Left colon (tissue), 2 donors: ENCODE measurements at regions not wholly inside any gene's neighbourhood (a gene's known extent, or its start where the extent isn't known, plus 50 kb on each side); places are given as distances from the start of the nearest gene placed in this dataset.

Experiments used
- ATAC-seq: fragments of 200-7000 bp; cut with Tn5 transposase; one replicate; pipeline ENCODE4 v1.9.1; 2020; ENCODE audit warnings: mild to moderate bottlenecking, moderate library complexity
- DNase-seq, 2 donors: peaks; one replicate each; pipeline ENCODE4 v3.0.0-alpha.2; 2020
- intact Hi-C, 2 donors: fragments of 100-400 bp; cut with DNase I in 1 of 2; cut with micrococcal nuclease in 1 of 2; formaldehyde crosslinking; loops; one replicate each; pipeline versions ENCODE4 v1.11.2 to v1.14.0; 2022; cut with DNase I, micrococcal nuclease
- donor health status: DM: no; HTN: no; CAD: no.
- donor health status: DM: yes; HTN: yes; CAD: no.

DNA sequence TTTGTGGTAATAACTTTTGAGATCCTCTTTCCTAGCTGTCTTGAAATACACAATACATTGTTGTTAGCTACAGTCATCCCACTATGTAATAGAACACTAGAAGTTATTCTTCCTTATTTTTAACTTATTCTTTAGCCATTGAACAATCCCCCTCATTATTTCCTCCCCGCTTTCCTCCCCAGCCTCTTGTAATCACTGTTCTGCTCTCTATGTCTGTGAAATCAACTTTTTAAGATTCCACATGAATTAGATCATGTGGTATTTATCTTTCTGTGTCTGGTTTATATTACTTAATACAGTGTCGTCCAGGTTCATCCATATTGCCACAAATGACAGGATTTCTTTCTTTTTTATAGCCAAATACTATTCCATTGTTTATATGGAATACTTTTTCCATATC is 72.9 kb downstream of the SLC10A2 start:
- ATAC-seq: no peak
- DNase-seq: no peak
- intact Hi-C loops: no loop called here

DNA sequence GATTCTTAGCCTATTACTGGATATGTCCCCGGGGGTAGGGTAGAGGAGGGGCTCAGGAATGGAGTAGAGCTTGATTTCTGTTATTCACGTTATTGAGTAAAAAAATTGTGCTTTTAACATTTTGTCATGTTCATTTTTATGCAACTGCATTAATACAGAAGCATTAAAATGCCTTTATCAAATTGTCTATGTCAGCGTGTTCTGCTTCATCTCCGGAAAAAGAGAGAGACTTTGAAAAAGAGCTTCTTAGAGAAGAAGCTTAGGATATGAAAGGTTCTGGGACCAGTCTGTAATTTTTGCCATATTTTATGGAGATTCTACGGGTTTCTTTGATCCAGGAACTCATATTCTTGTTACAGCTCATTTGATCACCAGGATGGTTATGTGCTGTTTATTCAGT is 82.0 kb downstream of the SLC10A2 start:
- ATAC-seq: no peak
- intact Hi-C loops: no loop called here
- no peak for DNase-seq

DNA sequence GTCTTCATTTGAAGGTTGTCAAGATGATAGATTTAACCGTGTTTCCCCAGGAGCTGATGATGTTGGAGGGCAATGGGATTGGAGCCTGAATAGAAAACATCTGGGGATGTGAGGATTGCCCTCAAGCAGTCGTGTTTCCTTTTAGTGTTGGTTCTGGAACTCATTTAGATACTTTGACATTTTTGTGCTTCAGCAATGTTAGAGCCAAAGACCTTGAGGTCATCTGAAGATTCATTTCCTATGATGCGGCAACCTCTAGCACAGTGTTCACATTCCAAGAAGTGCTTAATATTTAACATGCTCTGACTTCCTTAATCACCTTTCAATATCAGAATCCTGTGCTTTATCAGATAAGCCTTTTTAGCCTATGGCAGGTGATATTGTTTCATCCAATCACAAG is 82.7 kb downstream of the SLC10A2 start:
- intact Hi-C loops: no loop called here
- no peak for ATAC-seq
- no peak for DNase-seq

DNA sequence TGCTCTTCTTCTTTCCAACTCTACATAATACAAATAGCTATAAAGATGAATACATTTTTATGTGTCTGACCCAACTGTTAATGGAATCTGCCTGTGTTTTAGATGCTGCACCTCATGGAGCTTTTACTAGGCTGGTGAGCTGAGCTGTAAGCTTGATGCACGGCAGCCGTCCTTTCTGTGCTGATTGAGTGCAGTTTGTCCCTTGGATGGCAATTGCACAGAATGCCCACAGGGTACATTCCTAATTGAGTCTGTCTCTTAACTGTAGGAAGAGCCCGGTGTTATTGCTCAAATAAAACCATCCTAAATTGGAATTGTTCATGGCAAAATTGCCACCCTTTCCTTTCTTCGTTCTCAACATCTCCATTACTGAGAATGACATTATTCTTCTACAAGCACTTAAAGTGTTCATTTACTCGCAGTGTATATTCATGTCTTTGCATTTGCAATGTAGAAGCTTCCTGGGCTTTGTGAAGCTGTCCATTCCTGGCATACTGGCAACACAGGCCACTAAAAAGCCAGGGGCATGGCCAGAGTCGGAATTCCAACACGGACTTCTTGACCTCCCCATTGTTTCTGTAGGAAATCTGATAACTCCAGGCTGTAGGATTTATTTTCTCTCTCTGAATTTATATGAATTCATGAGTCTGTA is 85.8 kb downstream of the SLC10A2 start:
- intact Hi-C loops: no loop called here
- DNase-seq: no peak
- no peak for ATAC-seq

DNA sequence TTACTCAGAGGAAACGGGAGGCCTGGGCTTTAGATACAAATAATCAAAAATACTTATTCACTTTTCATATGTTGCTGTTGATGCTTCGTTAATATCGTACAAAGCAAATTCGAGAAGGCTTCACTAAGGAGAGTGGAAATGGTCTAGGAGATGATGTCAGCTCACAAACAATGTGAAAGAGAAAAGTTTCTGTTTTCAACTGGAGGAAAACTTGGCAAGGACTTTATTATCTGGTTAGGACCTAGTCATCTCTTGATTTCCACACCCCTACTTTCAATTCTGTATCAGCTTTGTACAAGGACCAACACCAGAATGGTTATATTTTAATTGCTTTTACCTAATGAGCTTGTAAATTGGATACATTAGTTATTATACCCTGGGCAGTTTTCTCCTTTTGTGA is 88.0 kb downstream of the SLC10A2 start:
- no peak for DNase-seq
- intact Hi-C loops: no loop called here
- ATAC-seq: no peak

DNA sequence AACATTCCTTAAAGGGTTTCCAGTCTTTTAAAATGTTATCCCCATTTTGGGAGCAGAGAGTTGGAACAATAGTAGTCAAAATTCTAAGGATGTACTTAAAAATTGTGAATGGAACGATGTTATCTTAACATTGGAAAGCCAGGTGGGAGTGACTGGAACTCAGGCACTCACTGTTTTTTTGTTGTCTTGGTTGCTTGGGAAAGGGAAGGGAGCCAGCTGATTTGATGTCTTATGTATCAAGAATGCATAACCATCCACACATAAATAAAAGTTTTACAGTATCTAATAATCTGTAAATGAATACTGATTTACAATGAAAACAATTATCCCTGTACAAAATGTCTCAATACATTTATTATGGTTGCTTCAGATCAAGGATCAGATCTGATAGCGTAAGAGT is 88.7 kb downstream of the SLC10A2 start:
- intact Hi-C loops: no loop called here
- ATAC-seq (no peak), DNase-seq (no peak)

DNA sequence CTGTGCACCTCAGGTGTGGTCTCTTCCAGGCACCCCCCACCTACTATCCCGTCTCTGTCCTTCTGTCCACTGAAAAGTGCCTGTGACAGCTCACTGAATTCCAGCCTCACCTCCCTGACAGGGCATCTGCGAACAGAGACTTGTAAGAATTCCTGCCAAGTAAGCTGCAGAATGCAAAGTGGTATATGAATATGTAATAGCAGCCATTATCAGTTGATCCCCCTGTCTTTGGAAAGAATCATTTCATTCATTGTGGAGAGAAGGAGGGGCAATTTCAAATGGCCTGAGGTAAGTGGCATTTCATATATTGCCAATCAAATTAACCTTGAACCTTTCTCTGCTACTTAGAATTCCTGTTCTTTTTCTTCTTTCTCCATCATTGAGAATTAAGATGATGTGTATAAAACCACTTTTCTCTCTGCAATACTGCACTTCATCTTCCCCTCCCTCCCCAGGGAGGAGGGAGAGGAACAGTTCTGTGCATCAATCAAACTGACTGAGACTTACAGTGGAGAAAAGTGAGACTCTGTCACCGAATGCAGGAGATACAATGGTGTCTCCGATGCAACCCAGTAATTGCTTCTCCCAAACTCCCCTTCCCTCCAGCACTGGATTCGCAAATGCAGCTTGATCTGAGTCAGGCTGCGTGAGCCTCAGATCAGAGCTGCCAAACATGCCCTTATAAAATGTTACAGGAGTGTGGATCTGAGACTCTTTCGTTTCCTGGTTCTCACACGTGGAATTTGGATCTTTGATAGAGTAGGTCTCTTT is 91.7 kb downstream of the SLC10A2 start:
- no peak for ATAC-seq
- intact Hi-C loops: no loop called here
- no peak for DNase-seq

DNA sequence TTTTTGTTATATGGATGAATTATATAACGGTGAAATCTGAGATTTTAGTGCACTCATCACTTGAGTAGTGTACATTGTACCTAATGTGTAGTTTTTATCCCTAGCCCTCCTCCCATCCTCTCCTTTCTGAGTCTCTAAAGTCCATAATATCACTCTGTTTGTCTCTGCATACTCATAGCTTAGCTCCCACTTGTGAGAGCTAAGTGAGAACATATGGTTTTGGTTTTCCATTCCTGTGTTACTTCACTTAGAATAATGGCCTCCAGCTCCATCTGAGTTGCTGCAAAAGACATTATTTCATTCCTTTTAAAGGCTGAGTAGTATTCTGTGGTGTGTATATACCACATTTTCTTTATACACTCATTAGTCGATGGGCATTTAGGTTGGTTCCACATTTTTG is 94.0 kb downstream of the SLC10A2 start:
- ATAC-seq: no peak
- intact Hi-C loops: no loop called here
- no peak for DNase-seq

DNA sequence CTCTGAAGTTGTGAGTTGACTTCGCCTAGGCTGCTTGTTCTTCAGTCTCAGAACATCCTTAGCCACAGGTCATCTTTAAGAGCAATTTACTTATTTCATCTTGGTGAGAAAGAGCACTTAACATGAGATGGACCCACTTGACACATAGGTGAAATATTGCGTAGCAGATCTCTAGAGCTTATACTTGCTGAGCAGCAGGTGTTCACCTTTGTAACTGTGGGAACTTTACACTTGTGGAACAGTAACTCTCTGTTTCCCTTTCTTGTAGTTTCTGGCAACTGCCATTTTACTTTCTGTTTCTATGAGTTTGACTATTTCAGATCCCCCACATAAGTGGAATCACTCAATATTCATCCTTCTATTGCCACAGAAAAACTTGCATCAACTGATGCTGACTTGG is 95.7 kb downstream of the SLC10A2 start:
- no peak for ATAC-seq
- no peak for DNase-seq
- intact Hi-C loops: no loop called here

DNA sequence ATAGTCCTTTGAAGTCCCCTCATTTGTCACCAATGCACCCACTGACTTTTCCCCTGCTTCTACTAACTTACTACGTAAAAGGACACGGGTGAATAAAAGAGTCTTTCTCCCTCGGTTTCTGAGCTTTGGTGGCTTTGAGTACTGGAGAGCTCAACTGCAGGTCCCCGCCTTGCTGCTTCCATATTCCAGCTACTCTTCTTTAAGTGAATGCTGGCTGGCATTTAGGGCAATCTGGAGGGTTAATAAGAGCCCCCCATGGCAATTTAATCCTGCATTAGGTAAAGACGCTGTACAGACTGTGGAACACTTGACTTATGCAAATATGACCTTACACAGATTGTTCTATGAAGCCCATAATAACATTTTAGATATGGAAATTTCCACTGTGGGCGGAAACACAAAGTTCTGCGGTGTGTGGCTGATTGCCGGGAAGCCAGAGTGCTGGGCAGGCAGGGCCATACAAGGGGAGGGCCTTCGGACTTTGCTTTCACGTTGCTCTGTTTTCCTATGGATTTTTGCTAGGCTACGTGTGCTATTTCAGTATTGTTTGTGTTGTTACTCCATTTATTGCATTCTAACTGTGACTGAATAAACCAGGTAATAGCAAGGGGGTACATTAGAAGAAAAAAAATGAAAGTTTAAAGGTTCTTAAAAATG is 97.5 kb downstream of the SLC10A2 start:
- ATAC-seq: no peak
- intact Hi-C loops: no loop called here
- no peak for DNase-seq

DNA sequence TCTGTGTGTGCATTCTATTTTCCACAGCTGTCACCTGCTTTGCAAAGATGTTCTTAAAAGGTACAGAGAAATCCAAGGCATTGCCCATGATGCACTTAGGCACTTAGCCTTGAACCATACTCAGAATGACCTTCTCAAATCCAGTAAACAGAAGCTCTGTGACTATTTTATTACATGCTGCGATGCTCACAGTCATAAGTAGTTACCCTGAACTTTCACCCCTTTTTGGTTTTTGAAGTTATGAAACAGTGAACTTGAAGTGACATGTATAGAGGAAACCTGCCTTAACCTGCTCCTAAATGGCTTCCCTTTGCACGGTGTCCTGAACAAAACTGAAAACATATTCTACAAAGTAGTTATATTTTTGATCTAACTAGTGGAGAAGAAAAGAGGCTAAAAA is 100.4 kb downstream of the SLC10A2 start:
- DNase-seq (no peak), ATAC-seq (no peak)

DNA sequence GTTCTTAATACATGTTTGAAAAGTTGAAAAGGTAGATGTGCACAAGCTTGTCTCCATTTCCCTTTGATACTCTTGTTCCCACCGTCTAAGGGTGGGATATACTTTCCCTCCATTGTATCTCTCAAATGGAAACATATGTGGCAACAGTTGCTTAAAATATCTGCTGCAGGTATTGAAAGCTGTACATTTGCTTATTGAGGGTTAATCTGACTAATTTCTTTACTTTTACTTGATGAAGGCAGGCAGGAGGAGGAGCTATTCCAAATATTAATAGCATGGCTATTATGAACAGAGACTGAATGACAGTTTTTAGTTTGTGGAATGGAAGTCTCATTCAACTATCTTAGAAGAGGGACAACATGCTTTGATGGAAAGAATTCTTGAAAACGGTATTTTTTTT is 103.8 kb downstream of the SLC10A2 start:
- intact Hi-C loops: no loop called here
- DNase-seq (no peak), ATAC-seq (no peak)

More for the DNA sequence above, 100.4 kb downstream of the SLC10A2 start:
- intact Hi-C loops: no loop called here

DNA sequence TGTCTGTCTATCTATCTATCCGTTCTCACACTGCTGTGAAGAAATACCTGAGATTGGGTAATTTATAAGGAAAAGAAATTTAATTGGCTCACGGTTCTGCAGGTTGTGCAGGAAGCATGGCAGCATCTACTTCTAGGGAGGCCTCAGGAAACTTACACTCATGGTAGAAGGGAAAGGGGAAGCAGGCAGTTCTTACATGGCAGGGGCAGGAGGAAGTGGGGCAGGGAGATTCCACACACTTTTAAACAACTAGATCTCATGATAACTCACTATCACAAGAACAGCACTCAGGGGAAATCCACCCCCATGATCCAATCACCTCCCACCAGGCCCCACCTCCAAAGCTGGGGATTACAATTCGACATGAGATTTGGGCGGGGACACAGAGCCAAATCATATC is 105.3 kb downstream of the SLC10A2 start:
- intact Hi-C loops: no loop called here
- DNase-seq: no peak
- no peak for ATAC-seq

DNA sequence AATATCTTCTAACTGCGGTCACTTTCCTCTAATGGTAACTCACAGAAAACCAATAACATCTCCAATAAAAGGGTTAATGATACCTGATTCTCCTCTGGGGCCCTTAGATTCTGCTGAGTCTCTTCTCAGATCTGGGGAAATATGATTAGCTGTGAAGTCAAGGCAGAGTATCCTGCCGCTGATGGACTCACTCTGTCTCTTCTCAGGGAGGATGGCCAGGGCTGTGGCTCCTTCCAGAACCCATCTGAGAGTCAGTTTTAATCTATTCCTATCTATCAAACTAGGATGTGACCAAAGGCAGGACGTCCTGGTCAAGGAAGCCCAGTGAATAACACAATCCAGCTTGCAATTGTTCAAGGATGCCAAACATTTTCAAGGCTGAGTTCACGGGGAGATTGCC is 109.8 kb downstream of the SLC10A2 start:
- intact Hi-C loops: no loop called here
- DNase-seq: no peak
- ATAC-seq: no peak

DNA sequence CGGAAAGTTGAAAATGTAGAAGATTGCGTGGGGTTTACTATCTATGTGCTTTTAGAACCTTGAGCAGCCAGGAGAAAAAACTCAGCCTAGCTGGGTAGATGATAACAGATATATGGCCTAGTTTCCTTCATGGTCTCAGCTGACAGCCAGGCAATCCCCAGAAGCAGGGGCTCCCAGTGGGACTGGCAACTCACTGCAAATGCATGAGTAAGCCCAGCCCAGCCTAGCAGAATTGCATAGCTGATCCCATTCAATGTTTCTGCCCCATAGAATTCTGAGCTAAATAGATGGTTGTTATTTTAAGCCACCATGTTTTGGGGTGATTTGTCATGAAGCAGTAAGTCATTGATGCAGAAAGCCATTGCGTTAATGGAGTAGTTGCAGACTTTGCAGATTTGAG is 108.5 kb downstream of the ERCC5 start:
- no peak for DNase-seq
- no peak for ATAC-seq
- intact Hi-C loops: no loop called here

DNA sequence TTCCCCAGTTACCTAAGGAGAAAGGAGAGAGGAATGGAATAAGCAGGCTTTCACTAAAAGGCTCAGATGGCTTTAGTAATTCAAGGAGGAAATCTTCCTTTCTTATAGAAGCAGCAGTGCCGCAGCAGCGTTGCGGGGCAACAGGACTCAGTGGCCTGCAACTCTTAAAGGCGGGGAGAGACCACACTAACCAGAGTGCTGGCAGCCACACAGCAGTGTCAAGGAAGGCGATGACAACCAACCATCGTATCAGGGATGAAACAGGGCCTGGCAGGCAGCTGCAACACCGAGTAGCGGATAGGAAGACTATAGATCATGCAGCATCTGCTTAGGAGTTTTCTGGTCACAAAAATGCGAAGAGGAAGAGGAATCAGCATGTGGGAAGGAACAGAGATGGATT is 106.0 kb downstream of the ERCC5 start:
- intact Hi-C loops: no loop called here
- ATAC-seq (no peak), DNase-seq (no peak)

DNA sequence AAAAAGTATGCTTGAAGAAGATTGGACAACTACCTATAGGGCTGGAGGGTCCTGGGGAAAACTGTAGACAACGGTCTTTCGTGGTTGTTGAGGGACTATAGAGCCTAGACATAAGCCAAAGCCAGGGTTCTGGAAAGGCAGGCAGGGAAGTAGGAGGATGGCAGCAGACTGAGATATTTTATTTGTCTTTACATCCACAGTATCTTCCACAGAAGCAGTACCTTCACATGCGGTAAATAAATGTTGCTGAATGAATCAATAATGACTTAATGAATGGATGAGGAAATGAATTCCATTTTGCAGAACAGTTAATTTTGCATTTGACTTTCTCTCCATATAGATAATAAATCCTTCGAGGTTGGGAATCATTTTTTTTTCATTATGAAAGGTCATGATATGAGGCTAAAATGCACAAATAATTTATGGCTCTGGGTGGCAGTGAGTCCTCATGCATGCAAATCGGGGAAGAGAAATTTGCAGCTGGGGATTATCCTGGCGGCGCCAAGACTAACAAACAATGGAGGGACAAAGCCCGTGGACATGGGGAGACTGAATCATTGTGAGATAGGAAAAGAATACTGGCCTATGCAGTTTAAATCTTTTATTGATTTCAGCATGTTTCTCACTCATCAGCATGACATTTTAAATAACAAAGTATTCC is 102.0 kb downstream of the ERCC5 start:
- no peak for DNase-seq
- intact Hi-C loops: no loop called here

DNA sequence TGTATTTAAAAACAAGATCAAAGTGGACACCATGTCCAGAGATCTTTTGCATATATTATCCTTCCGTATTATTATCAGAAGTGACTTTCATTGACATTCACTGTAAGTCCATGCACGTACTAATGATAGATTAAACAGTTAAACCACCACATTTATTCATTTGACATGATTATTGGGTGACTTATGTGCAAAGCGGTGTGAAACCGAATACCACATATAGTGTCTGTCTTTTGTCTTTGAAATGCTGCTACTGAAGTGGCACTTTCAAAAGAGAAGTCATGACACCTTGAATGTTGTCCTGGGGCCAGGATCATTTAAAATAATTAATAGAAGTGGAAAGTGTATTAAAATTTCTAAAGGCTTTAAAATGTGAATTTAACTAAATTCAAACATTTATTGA is 100.1 kb downstream of the ERCC5 start:
- intact Hi-C loops: no loop called here
- no peak for DNase-seq
- no peak for ATAC-seq

More for the DNA sequence above, 102.0 kb downstream of the ERCC5 start:
- no peak for ATAC-seq

DNA sequence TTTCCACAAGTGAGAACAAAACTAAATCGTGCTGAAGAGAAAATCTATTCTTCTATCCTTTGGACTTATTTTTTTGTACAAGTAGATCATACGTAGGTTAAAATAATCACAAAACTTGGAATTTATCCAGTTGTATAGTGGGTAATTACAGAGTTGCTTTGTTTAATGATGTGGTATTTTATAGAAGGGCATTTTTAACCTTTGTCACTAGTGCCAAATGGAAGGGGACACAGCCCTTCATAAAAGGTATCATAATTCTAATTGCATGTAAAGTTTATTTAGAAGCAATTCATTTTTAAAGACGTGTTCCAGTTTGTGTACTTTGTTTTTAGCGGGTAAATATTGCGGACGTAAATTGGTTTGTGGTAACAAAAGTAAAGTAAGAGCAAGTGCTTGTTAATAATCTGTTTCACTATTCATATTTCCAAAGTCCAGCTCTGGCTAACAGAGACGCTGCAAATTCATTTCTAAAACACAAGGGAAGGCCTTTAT is 99.5 kb downstream of the ERCC5 start:
- DNase-seq (no peak), ATAC-seq (peak; percentile 92)
- intact Hi-C loops: no loop called here

DNA sequence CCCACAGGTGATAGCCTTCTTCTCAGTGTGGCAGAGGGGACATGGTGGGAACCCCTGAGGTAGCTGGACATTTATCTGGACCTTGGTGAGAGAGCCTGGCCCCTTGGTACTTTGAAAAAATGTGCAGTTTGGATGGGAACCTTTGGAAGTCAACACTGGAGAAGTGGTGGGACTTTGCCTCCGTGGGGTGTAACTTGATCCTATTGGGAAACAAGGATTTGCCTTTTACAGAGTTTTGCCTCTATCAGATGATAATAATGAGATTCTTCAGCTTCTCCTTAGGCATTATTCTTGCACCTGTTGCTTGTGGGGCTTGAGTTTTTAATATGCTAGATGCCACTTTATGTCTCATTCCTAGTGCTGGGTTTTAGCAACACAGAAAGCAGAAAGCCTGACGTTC is 99.0 kb downstream of the ERCC5 start:
- peak; percentile 11 for ATAC-seq
- intact Hi-C loops: no loop called here
- DNase-seq: no peak
